Activated CD8-positive, alpha-beta memory T cell treated with anti-CD3 and anti-CD28 coated beads, Interleukin-2, amount 10 ng/mL, durations not matched to agents 7 days and 5 days (primary cell): ENCODE measurements at regions not wholly inside any gene's neighbourhood (a gene's known extent, or its start where the extent isn't known, plus 50 kb on each side); places are given as distances from the start of the nearest gene placed in this dataset.
"Not testable (repeated sequence)": the region's sequence is repeated elsewhere in the genome, so short reads cannot be mapped to it uniquely, and the experiment has no call there.

ENCODE experiments used
- ATAC-seq: fragments of 150-1000 bp; cut with Tn5 transposase; one replicate; pipeline ENCODE4 v1.10.0; 2021; ENCODE audit warnings: moderate library complexity
- CTCF ChIA-PET: fragments of 350-600 bp; sonication (Branson Sonifier 250); formaldehyde crosslinking; loops from one replicate; lab custom pipeline; 2021; ENCODE audit warnings: antibody characterized with exemption; lab: Charles Lee
- DNase-seq: peaks from one replicate; pipeline ENCODE4 v3.0.0-alpha.2; 2020
- H3K27ac Mint-ChIP-seq: one replicate; pipeline ENCODE4 v1.8.0; 2021; ENCODE audit warnings: mild to moderate bottlenecking, mixed read lengths
- H3K27me3 Mint-ChIP-seq: one replicate; pipeline ENCODE4 v1.8.0; 2021; ENCODE audit warnings: mixed read lengths
- H3K36me3 Mint-ChIP-seq: one replicate; pipeline ENCODE4 v1.8.0; 2021; ENCODE audit warnings: mild to moderate bottlenecking, mixed read lengths
- H3K4me1 Mint-ChIP-seq: one replicate; pipeline ENCODE4 v1.8.0; 2021; ENCODE audit warnings: mixed read lengths
- H3K4me3 Mint-ChIP-seq: one replicate; pipeline ENCODE4 v1.8.0; 2021; ENCODE audit warnings: mild to moderate bottlenecking, moderate library complexity, mixed read lengths
- H3K9me3 Mint-ChIP-seq: one replicate; pipeline ENCODE4 v1.8.0; 2022; ENCODE audit warnings: low read depth, mixed read lengths

GRCh38 chr16:27642756-27643155 is 92.8 kb downstream of the KATNIP start:
- CTCF ChIA-PET = interaction anchor here (0.9 kb wide), 1 partner anchor 225 kb away, joined by 4 read pairs; no protein-coding TSS in a partner anchor
- Mint-ChIP-seq H3K27ac (no peak overlapping the region), H3K27me3 (no peaks in the 10 kb centered on the region), H3K36me3 (peaks cover 3% of the 10 kb centered on the region), H3K4me3 (no peak overlapping the region), H3K4me1 (peaks cover 2% of the 10 kb centered on the region), H3K9me3 (no peaks in the 10 kb centered on the region)
- ATAC-seq = no peak
- no peak for DNase-seq

DNA sequence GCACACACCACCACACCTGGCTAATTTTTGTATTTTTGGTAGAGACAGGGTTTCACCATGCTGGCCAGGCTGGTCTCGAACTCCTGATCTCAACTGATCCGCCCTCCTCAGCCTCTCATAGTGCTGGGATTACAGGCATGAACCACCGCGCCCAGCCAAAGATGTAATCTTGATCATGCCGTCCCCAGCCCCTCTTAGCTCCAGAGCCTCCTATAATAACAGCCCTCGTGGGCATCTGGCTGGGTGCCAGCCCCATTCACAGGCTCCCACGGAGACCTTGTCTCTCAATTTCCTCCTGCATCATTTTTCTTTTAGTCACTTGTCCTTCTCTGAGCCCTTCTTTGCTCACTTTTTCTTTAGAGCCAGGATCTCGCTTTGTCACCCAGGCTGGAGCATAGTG is 94.2 kb downstream of the KATNIP start:
- Mint-ChIP-seq H3K36me3 (peaks cover 3% of the 10 kb centered on the region), H3K4me1 (peaks cover 2% of the 10 kb centered on the region), H3K4me3 (no peak overlapping the region), H3K27me3 (no peaks in the 10 kb centered on the region), H3K9me3 (no peaks in the 10 kb centered on the region), H3K27ac (no peak overlapping the region)
- DNase-seq (no peak), ATAC-seq (no peak)
- CTCF ChIA-PET = no interaction called here

GRCh38 chr16:27645396-27645795 is 95.5 kb downstream of the KATNIP start:
- H3K9me3 Mint-ChIP-seq = no peaks in the 10 kb centered on the region
- CTCF ChIA-PET = interaction anchor here (1.2 to 1.3 kb wide), 2 partner anchors 13 to 425 kb away, joined by 3 read pairs; no protein-coding TSS in a partner anchor
- DNase-seq (no peak), ATAC-seq (no peak)
- no peak overlapping the region for H3K4me3 Mint-ChIP-seq
- peaks cover 2% of the 10 kb centered on the region for H3K4me1 Mint-ChIP-seq
- no peaks in the 10 kb centered on the region for H3K27me3 Mint-ChIP-seq
- H3K27ac Mint-ChIP-seq = no peak overlapping the region
- peaks cover 3% of the 10 kb centered on the region for H3K36me3 Mint-ChIP-seq

DNA sequence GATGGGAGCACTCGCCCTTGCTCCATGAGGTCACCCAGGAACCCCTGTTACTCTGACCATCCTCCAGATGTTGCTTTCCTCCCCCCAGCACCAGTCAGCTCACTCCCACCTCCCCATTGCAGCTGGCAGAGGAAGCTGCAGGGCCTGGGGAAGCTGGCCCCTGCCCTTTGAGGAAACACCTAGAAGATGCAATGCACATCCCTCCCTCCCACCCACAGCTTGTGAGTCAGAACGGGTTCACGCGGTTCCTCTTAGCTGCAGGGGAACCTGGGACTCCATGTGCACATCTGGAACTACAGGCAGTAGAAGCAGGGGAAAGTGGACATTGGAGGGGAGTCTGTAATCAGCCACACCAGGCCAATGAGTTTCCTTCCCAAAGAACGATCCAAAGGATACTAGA is 96.9 kb downstream of the KATNIP start:
- CTCF ChIA-PET = no interaction called here
- Mint-ChIP-seq H3K4me3 (no peak overlapping the region), H3K36me3 (peaks cover 3% of the 10 kb centered on the region), H3K27ac (no peak overlapping the region), H3K27me3 (no peaks in the 10 kb centered on the region), H3K9me3 (no peaks in the 10 kb centered on the region), H3K4me1 (peaks cover 2% of the 10 kb centered on the region)
- DNase-seq (no peak), ATAC-seq (no peak)

- Mint-ChIP-seq H3K4me1 (peaks cover 2% of the 10 kb centered on the region), H3K27ac (no peak overlapping the region), H3K27me3 (no peaks in the 10 kb centered on the region), H3K4me3 (no peak overlapping the region), H3K9me3 (no peaks in the 10 kb centered on the region), H3K36me3 (no peaks in the 10 kb centered on the region)
- ATAC-seq = no peak
- DNase-seq = no peak
- CTCF ChIA-PET = interaction anchor here (1.1 kb wide), 1 partner anchor 8 kb away, joined by 3 read pairs; no protein-coding TSS in a partner anchor
These were observed 99.1 kb downstream of the KATNIP start for GRCh38 chr16:27649021-27649420.

- Mint-ChIP-seq H3K27ac (no peak overlapping the region), H3K9me3 (no peaks in the 10 kb centered on the region), H3K27me3 (no peaks in the 10 kb centered on the region), H3K4me1 (peaks cover 2% of the 10 kb centered on the region), H3K4me3 (no peak overlapping the region), H3K36me3 (no peaks in the 10 kb centered on the region)
- DNase-seq = no peak
- no peak for ATAC-seq
- CTCF ChIA-PET = interaction anchor here (1.0 to 1.1 kb wide), 2 partner anchors 9 to 10 kb away, joined by 3 to 4 read pairs; no protein-coding TSS in a partner anchor
These were observed 100.2 kb downstream of the KATNIP start for GRCh38 chr16:27650073-27650701.

DNA sequence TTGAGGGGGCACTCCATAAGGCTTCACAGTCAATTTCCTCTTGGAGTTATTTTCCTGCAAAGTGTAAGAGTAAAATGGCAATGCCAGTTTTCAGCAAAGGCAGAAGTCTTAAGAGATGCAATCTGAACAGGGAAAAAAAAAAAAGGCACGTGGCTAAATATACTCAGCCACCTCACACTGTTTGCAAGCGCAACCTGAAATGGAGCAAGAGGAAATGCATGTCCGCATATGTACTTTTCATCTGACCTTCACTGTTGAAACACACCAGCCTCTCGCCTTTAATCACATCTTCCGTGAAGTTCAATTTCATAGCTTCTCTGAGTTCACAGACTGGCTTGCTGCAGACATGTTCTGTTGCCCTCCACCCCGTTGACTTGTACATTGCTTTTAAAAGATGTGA is 101.4 kb downstream of the KATNIP start:
- no peaks in the 10 kb centered on the region for H3K27me3 Mint-ChIP-seq
- CTCF ChIA-PET = interaction anchor here (1.0 kb wide), 1 partner anchor 12 kb away, joined by 4 read pairs; no protein-coding TSS in a partner anchor
- H3K4me1 Mint-ChIP-seq = peaks cover 2% of the 10 kb centered on the region
- H3K27ac Mint-ChIP-seq = no peak overlapping the region
- no peaks in the 10 kb centered on the region for H3K36me3 Mint-ChIP-seq
- ATAC-seq (no peak), DNase-seq (no peak)
- no peak overlapping the region for H3K4me3 Mint-ChIP-seq
- no peaks in the 10 kb centered on the region for H3K9me3 Mint-ChIP-seq

GRCh38 chr16:27657811-27658210 is 107.9 kb downstream of the KATNIP start:
- H3K4me3 Mint-ChIP-seq = no peak overlapping the region
- H3K27ac Mint-ChIP-seq = no peak overlapping the region
- H3K4me1 Mint-ChIP-seq = no peaks in the 10 kb centered on the region
- H3K36me3 Mint-ChIP-seq = peaks cover 2% of the 10 kb centered on the region
- CTCF ChIA-PET = interaction anchor here (0.9 to 1.3 kb wide), 2 partner anchors 16 to 33 kb away, joined by 3 read pairs; no protein-coding TSS in a partner anchor
- ATAC-seq (no peak), DNase-seq (no peak)
- H3K9me3 Mint-ChIP-seq = no peaks in the 10 kb centered on the region
- no peaks in the 10 kb centered on the region for H3K27me3 Mint-ChIP-seq

GRCh38 chr16:27660507-27660906 is 110.6 kb downstream of the KATNIP start:
- no peak overlapping the region for H3K4me3 Mint-ChIP-seq
- no peak for ATAC-seq
- no peaks in the 10 kb centered on the region for H3K27me3 Mint-ChIP-seq
- no peaks in the 10 kb centered on the region for H3K4me1 Mint-ChIP-seq
- no peak overlapping the region for H3K27ac Mint-ChIP-seq
- DNase-seq = no peak
- peaks cover 2% of the 10 kb centered on the region for H3K36me3 Mint-ChIP-seq
- H3K9me3 Mint-ChIP-seq = no peaks in the 10 kb centered on the region
- CTCF ChIA-PET = interaction anchor here (1.2 kb wide), 1 partner anchor 312 kb away, joined by 3 read pairs; no protein-coding TSS in a partner anchor

- CTCF ChIA-PET, ATAC-seq, H3K36me3 Mint-ChIP-seq, H3K9me3 Mint-ChIP-seq, DNase-seq, H3K27me3 Mint-ChIP-seq, H3K4me1 Mint-ChIP-seq, H3K27ac Mint-ChIP-seq, H3K4me3 Mint-ChIP-seq: not testable (repeated sequence)
These were observed 113.3 kb downstream of the KATNIP start for GRCh38 chr16:27663235-27663634.

GRCh38 chr16:27665881-27666280 is 115.9 kb downstream of the KATNIP start:
- CTCF ChIA-PET = no interaction called here
- no peaks in the 10 kb centered on the region for H3K9me3 Mint-ChIP-seq
- no peak overlapping the region for H3K27ac Mint-ChIP-seq

DNA sequence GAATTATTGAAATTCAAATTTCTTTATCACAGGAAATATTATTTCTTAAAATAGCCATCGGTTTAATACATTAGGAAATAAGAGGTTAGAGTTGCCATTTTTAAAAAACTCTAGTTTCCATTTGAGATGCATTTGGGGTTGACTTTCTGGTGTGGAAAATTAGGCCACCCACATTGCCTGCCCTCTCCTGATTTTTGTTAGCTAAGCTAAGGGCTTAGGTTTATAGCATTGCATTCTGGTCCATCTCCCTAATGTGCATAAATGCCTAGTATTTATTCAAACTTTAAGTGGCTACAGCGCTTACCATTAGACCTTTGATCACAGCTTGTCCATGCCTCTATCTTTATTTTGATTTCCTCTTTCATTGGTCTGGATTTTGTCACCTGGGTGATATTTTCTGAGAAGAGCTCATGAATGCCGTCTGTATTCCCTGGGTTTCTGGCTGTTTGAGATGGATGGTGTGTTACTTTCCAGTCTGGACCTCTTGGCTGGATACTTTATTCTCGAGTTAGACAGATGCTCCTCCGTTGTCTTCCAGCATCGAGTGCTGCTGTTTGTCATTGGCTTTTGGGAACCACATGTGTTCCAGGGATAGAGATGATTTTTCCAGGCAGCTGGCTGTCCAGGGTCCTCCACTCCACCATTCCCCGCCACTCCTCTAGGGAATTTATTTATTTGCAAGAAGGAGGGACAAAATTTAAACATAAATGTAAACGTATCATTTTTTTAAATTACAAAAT is 120.3 kb downstream of the KATNIP start:
- DNase-seq (no peak), ATAC-seq (no peak)
- CTCF ChIA-PET = no interaction called here
- peaks cover 4% of the 10 kb centered on the region for H3K36me3 Mint-ChIP-seq
- H3K4me1 Mint-ChIP-seq = no peaks in the 10 kb centered on the region
- H3K4me3 Mint-ChIP-seq = no peak overlapping the region
- no peaks in the 10 kb centered on the region for H3K9me3 Mint-ChIP-seq
- H3K27me3 Mint-ChIP-seq = no peaks in the 10 kb centered on the region
- no peak overlapping the region for H3K27ac Mint-ChIP-seq

More at GRCh38 chr16:27665881-27666280, 115.9 kb downstream of the KATNIP start:
- Mint-ChIP-seq H3K4me3 (no peak overlapping the region), H3K36me3 (peaks cover 4% of the 10 kb centered on the region), H3K27me3 (no peaks in the 10 kb centered on the region), H3K4me1 (no peaks in the 10 kb centered on the region)
- no peak for DNase-seq
- no peak for ATAC-seq

DNA sequence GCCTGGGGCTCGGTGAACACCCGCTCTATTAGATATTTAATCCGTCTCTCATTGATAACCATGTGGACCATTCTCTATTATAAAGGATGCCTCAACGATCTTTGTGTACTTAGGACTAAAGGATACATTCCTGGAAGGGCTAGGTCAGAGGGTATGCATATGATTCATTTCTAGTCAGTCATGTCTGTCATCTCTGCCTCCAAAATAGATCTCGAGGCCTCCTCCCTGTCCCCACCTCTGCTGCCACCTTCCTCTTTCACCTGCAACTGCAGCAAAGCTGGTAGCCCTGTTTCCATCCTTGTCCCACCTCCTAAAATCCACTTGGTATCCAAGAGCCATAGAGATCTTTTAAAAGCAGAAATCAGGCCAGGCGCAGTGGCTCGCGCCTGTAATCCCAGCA is 121.5 kb downstream of the KATNIP start:
- no peaks in the 10 kb centered on the region for H3K4me1 Mint-ChIP-seq
- DNase-seq (no peak), ATAC-seq (no peak)
- H3K4me3 Mint-ChIP-seq = no peak overlapping the region
- CTCF ChIA-PET = no interaction called here
- no peak overlapping the region for H3K27ac Mint-ChIP-seq
- H3K36me3 Mint-ChIP-seq = no peaks in the 10 kb centered on the region
- H3K27me3 Mint-ChIP-seq = no peaks in the 10 kb centered on the region
- H3K9me3 Mint-ChIP-seq = no peaks in the 10 kb centered on the region

DNA sequence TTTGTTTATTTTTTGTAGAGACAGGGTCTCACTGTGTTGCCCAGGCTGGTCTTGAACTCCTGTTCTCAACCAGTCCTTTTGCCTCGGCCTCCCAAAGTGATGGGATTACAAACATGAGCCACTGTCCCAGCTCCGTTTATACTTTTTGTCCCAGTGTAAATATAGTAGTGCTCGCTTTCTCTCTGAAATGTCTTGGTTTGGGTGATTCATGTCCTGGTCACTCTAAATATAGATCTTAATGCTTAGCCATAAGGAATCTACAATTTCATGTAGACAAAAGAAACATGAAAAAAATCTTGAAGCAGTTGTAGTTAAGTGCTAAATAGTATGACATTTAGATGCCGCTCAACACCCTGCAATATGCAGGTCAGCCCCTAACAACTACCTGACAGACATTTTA is 126.9 kb downstream of the KATNIP start:
- Mint-ChIP-seq H3K27me3 (no peaks in the 10 kb centered on the region), H3K4me3 (no peak overlapping the region), H3K9me3 (no peaks in the 10 kb centered on the region), H3K27ac (no peak overlapping the region), H3K36me3 (no peaks in the 10 kb centered on the region), H3K4me1 (no peaks in the 10 kb centered on the region)
- DNase-seq (no peak), ATAC-seq (no peak)
- CTCF ChIA-PET = no interaction called here
